NB4 (cell line): ENCODE measurements at regions not wholly inside any gene's neighbourhood (a gene's known extent, or its start where the extent isn't known, plus 50 kb on each side); places are given as distances from the start of the nearest gene placed in this dataset.

Experiments used
- DNase-seq: peaks from one replicate; pipeline ENCODE4 v3.0.0; 2010; ENCODE audit warnings: low read depth
- H3K4me3 ChIP-seq: one replicate; pipeline ENCODE4 v1.5.1; 2011; ENCODE audit warnings: mild to moderate bottlenecking, low read depth, low read length, moderate library complexity
- MYC ChIP-seq: IDR thresholded peaks from 2 replicates; pipeline ENCODE4 v1.6.1; 2011; ENCODE audit warnings: low read depth, low read length
- POLR2A ChIP-seq: IDR thresholded peaks from 2 replicates; pipeline ENCODE4 v1.6.1; 2011; ENCODE audit warnings: mild to moderate bottlenecking; ENCODE audit not compliant: insufficient read length; ENCODE audit errors: extremely low read depth
- TF ChIP-seq, protein P1 (sequence below): IDR thresholded peaks from 2 replicates; pipeline ENCODE4 v1.6.1; 2011; ENCODE audit warnings: low read depth, low read length
- TF ChIP-seq, protein P2 (sequence below): IDR thresholded peaks from one replicate; pipeline ENCODE4 v1.5.1; 2012; ENCODE audit warnings: low read depth, low read length

DNA sequence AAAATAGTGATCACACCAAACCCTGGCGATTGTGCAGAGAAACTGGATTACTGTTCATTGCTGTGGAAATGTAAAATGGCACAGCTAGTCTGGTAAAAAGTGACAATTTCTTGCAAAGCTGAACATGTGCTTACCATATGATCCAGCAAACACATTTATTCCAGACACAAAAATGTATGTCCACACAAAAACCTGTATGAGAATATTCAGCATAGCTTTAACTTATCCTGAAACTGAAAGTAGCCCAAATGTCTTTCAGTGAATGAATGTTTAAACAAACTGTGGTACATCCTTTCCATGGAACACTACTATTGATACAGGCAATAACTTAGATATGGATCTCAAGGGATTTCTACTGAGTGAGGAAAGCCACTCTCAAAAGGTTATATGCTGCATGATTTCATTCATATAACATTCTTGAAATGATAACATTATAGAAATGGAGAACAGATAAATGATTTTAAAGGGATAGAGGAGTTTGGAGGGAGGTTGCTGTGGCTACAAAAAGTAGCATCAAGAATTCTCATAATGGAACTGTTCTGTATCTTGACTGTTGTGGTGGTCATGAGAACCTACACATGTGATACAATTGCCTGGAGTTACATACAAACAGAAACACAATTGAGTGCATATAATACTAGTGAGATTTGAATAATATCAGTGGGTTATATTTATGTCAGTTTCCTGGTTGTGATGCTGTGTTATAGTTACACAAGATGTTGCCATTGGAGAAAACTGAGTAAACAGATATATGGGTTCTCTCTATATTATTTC, 70.7 kb upstream of the DPH6 start:
- H3K4me3 ChIP-seq = no peak overlapping the region
- DNase-seq = no peak
- TF ChIP-seq MYC (no peak), POLR2A (no peak)
- TF ChIP-seq, protein P1, sequence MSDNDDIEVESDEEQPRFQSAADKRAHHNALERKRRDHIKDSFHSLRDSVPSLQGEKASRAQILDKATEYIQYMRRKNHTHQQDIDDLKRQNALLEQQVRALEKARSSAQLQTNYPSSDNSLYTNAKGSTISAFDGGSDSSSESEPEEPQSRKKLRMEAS = peak; percentile 15; the same call in 1 of the 2 replicates
- TF ChIP-seq, protein P2, sequence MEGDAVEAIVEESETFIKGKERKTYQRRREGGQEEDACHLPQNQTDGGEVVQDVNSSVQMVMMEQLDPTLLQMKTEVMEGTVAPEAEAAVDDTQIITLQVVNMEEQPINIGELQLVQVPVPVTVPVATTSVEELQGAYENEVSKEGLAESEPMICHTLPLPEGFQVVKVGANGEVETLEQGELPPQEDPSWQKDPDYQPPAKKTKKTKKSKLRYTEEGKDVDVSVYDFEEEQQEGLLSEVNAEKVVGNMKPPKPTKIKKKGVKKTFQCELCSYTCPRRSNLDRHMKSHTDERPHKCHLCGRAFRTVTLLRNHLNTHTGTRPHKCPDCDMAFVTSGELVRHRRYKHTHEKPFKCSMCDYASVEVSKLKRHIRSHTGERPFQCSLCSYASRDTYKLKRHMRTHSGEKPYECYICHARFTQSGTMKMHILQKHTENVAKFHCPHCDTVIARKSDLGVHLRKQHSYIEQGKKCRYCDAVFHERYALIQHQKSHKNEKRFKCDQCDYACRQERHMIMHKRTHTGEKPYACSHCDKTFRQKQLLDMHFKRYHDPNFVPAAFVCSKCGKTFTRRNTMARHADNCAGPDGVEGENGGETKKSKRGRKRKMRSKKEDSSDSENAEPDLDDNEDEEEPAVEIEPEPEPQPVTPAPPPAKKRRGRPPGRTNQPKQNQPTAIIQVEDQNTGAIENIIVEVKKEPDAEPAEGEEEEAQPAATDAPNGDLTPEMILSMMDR = no peak

DNA sequence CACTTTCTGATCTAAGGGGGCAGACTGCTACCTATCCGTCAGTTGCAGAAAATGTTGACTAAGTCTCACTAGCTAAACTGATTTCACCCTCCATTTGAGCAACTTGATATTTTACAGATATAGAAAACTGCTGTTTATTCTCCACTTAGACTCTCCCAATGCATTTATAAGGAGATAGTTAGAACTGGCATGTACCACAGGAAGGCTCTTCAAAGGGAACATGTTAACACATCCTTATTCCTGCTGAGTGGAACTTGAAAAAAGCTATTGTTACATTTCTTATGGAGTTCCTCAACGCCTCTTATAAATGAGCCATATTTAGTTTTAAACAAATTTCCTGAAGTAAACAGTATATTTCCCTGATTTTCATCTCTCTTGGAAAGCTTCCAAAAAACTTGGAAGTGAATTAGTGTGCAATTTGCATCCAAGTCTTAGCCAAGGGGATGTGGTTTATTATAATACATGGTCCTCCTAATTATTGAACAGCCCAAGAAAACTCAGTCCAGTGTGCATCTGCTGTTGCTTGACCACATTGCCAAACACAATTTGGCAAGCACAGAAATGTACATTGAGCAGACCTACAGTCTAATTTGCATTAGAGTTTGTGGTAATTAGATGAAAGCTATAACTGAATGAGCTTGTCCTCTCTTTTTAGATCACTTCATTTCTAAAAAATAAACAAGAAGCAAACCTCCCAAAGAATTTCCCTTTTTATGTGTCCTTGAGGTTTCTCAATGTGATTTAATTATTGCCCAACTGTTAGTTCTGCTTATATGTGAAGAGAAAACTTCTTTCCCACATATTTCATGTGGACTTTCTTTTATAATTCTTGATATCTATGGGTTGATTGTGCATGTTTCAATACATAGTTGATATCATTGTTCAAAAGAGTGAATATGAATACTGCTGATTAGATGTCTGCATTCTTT, 72.6 kb upstream of the DPH6 start:
- TF ChIP-seq, protein P2 = no peak
- TF ChIP-seq, protein P1 = no peak
- TF ChIP-seq POLR2A (no peak), MYC (no peak)
- H3K4me3 ChIP-seq = no peak overlapping the region
- no peak for DNase-seq

DNA sequence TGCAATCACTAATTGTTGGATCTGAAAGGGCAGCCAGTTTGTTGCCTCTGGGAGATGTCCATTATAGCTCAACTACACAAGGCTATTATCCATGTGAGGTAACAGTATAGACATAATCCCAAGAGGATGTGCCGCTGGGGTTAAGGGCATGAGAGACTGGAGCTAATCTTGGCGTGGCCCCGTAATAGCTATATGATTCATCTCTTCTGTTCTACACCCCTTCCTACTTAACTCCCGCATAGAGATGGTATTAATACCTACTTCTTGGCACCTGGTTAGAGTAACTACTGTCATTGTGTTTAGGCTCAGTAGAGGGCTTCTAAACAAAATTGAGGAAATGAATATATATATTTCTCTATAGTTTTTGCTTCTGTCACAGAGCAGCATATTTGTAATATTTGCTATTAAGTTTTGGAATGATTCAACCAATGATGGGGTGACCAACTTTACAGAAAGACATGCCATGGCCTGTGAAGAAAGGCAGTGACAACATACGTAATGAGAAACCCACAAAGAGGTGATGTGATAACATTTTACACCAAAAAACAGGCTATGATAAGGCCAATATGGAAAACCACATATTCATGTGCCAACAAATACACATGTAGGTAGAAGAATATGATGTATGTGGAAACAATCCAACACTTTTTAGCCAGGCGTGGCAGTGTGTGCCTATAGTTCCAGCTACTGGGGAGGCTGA, 76.8 kb upstream of the DPH6 start:
- DNase-seq = no peak
- H3K4me3 ChIP-seq = no peak overlapping the region
- TF ChIP-seq, protein P1 = no peak
- no peak for TF ChIP-seq POLR2A
- TF ChIP-seq, protein P2 = no peak
- no peak for TF ChIP-seq MYC

DNA sequence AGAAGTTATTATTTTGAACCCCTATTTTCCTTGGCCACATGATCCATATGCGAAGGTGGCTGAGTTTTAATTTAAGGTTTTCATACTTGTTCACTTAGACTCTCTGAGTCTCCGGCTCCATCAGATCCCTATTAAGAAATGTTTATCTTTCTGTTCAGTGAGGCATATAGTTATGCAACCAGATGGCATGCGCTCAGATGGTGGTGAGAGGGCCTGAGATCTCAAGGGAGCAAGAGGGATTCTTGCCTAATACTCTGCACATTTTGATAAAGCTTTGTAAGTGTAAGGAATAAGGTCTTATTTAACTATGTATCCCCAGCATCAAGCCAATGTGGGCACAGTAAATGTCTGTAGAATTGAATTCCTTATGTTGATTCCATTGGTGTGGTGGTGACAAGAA, 78.9 kb upstream of the DPH6 start:
- DNase-seq = peak; percentile 33
- TF ChIP-seq, protein P2 = no peak
- TF ChIP-seq, protein P1 = no peak
- TF ChIP-seq POLR2A = no peak
- TF ChIP-seq MYC = no peak
- no peak overlapping the region for H3K4me3 ChIP-seq

DNA sequence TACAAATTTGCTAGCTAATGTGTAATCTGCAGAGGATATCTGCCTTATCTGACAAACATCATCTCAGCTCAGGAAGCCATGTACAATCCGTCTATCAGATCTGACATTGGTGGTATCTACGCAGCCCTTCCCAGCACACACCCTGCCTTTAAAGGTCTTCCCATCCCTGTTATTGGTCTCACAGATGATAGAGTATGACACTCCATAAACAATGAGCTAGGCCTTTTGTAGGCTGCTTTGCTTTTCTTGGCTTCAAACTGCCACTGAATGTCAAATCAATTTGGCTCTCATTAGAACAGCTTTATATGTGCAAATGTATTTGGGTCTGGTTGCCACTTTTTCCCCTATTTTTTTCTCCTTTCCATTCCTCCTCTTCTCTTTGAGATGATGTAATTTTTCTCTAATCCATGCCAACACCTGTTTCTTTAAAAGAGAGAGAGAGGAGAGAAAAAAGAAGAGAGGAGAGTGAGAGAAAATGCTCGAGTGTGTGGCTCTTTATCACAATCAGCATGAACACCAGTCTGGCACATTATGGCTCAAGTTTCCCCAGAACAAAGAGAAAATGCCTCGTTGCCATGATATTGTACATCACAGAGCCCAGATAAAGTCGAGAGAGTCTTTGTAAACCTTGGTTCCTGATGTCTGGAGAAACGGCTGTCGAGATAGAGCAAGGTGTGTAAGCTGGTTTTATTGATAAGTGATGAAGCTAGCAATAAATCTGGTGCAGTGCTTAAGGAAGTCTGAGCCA, 80.8 kb upstream of the DPH6 start:
- no peak overlapping the region for H3K4me3 ChIP-seq
- DNase-seq = no peak
- TF ChIP-seq POLR2A = no peak
- no peak for TF ChIP-seq MYC
- TF ChIP-seq, protein P1 = no peak
- TF ChIP-seq, protein P2 = no peak
